Activated CD8-positive, alpha-beta T cell treated with anti-CD3 and anti-CD28 coated beads for 36 hours (primary cell): ENCODE measurements at regions not wholly inside any gene's neighbourhood (a gene's known extent, or its start where the extent isn't known, plus 50 kb on each side); places are given as distances from the start of the nearest gene placed in this dataset.

Source experiments
- ATAC-seq: fragments of 200-7000 bp; cut with Tn5 transposase; one replicate; pipeline ENCODE4 v1.10.0; 2021; ENCODE audit warnings: mild to moderate bottlenecking, moderate library complexity
- CTCF ChIA-PET: fragments of 350-600 bp; sonication (Branson Sonifier 250); formaldehyde crosslinking; loops from one replicate; lab custom pipeline; 2021; ENCODE audit warnings: antibody characterized with exemption; lab: Charles Lee
- POLR2A ChIA-PET: fragments of 350-600 bp; sonication (Branson Sonifier 250); formaldehyde crosslinking; loops from one replicate; lab custom pipeline; 2021; ENCODE audit warnings: antibody characterized with exemption; lab: Charles Lee
- DNase-seq: peaks from one replicate; pipeline ENCODE4 v3.0.0-alpha.2; 2020
- H3K27ac Mint-ChIP-seq: one replicate; pipeline ENCODE4 v1.8.0; 2021; ENCODE audit warnings: mild to moderate bottlenecking, mixed read lengths
- H3K27me3 Mint-ChIP-seq: one replicate; pipeline ENCODE4 v1.8.0; 2021; ENCODE audit warnings: mixed read lengths
- H3K36me3 Mint-ChIP-seq: one replicate; pipeline ENCODE4 v1.8.0; 2021; ENCODE audit warnings: low read depth, mixed read lengths
- H3K4me1 Mint-ChIP-seq: one replicate; pipeline ENCODE4 v1.8.0; 2021; ENCODE audit warnings: low read depth, mixed read lengths
- H3K4me3 Mint-ChIP-seq: one replicate; pipeline ENCODE4 v1.8.0; 2021; ENCODE audit warnings: mild to moderate bottlenecking, moderate library complexity, mixed read lengths
- H3K9me3 Mint-ChIP-seq: one replicate; pipeline ENCODE4 v1.8.0; 2021; ENCODE audit warnings: mixed read lengths
- intact Hi-C: fragments of 100-400 bp; cut with micrococcal nuclease; formaldehyde crosslinking; loops from one replicate; pipeline ENCODE4 v1.10.0; 2022
- TF ChIP-seq, protein P1 (sequence below): fragments of 200-600 bp; IDR thresholded peaks from one replicate; pipeline ENCODE4 v1.8.0; 2022; ENCODE audit warnings: antibody characterized with exemption, mild to moderate bottlenecking

GRCh38 chr13:40490086-40490758 is 176.2 kb downstream of the FOXO1 start:
- intact Hi-C loops, result no loop called here

GRCh38 chr13:40492511-40492910 is 173.9 kb downstream of the FOXO1 start:
- no peaks in the 10 kb centered on the region for H3K27me3 Mint-ChIP-seq
- ATAC-seq (no peak), DNase-seq (no peak)
- TF ChIP-seq, protein P1, sequence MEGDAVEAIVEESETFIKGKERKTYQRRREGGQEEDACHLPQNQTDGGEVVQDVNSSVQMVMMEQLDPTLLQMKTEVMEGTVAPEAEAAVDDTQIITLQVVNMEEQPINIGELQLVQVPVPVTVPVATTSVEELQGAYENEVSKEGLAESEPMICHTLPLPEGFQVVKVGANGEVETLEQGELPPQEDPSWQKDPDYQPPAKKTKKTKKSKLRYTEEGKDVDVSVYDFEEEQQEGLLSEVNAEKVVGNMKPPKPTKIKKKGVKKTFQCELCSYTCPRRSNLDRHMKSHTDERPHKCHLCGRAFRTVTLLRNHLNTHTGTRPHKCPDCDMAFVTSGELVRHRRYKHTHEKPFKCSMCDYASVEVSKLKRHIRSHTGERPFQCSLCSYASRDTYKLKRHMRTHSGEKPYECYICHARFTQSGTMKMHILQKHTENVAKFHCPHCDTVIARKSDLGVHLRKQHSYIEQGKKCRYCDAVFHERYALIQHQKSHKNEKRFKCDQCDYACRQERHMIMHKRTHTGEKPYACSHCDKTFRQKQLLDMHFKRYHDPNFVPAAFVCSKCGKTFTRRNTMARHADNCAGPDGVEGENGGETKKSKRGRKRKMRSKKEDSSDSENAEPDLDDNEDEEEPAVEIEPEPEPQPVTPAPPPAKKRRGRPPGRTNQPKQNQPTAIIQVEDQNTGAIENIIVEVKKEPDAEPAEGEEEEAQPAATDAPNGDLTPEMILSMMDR, result no peak
- intact Hi-C loops, result no loop called here
- ChIA-PET POLR2A (no interaction called here), CTCF (interaction anchor here (0.9 kb wide), 1 partner anchor 16 kb away, joined by 3 read pairs; no protein-coding TSS in a partner anchor)
- H3K4me1 Mint-ChIP-seq, result peaks cover 72% of the 10 kb centered on the region
- no peak overlapping the region for H3K4me3 Mint-ChIP-seq
- H3K36me3 Mint-ChIP-seq, result peaks cover 1% of the 10 kb centered on the region
- H3K9me3 Mint-ChIP-seq, result peaks cover 1% of the 10 kb centered on the region
- no peak overlapping the region for H3K27ac Mint-ChIP-seq

More at GRCh38 chr13:40490086-40490758, 176.2 kb downstream of the FOXO1 start:
- Mint-ChIP-seq H3K27me3 (no peaks in the 10 kb centered on the region), H3K4me1 (peaks cover 76% of the 10 kb centered on the region), H3K27ac (no peak overlapping the region), H3K4me3 (no peak overlapping the region), H3K9me3 (peaks cover 1% of the 10 kb centered on the region), H3K36me3 (peaks cover 1% of the 10 kb centered on the region)
- POLR2A ChIA-PET, result interaction anchor here (1.1 to 2.1 kb wide), 4 partner anchors 13 to 100 kb away, joined by 3 to 6 read pairs (median 4); no protein-coding TSS in a partner anchor
- ATAC-seq (no peak), DNase-seq (peak; percentile 70)
- TF ChIP-seq, protein P1, result no peak
- CTCF ChIA-PET, result interaction anchor here (0.6 to 1.8 kb wide), 6 partner anchors 15 to 421 kb away, joined by 3 to 4 read pairs (median 3); no protein-coding TSS in a partner anchor

DNA sequence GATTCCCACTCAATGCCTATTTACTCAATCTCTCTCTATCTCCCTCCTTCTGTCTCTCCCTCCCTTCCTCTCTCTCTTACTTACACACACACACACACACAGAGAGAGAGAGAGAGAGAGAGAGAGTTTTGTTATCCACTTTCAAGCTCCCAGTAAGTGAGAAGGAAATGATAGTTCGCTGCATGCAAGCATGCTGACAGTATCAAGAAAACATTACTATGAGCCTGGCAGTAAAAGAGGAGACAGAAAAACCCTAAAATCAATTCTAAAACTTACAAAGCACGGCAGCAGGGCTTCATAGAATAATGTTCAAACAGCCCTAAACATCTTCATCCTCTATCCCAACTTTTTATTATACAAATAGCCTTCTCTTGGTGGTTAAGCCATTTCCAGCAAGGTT is 171.9 kb downstream of the FOXO1 start:
- ChIA-PET POLR2A (interaction anchor here (0.6 to 1.3 kb wide), 6 partner anchors 9 to 87 kb away, joined by 3 to 7 read pairs (median 4); no protein-coding TSS in a partner anchor), CTCF (interaction anchor here (1.3 to 1.4 kb wide), 2 partner anchors 19 to 23 kb away, joined by 3 to 7 read pairs; no protein-coding TSS in a partner anchor)
- Mint-ChIP-seq H3K4me3 (peak overlapping the region; percentile 52), H3K27me3 (no peaks in the 10 kb centered on the region), H3K9me3 (no peaks in the 10 kb centered on the region), H3K27ac (peak overlapping the region; percentile 86), H3K36me3 (no peaks in the 10 kb centered on the region), H3K4me1 (peaks cover 70% of the 10 kb centered on the region)
- TF ChIP-seq, protein P1, result no peak
- intact Hi-C loops, result no loop called here
- DNase-seq (no peak), ATAC-seq (peak; percentile 45)

DNA sequence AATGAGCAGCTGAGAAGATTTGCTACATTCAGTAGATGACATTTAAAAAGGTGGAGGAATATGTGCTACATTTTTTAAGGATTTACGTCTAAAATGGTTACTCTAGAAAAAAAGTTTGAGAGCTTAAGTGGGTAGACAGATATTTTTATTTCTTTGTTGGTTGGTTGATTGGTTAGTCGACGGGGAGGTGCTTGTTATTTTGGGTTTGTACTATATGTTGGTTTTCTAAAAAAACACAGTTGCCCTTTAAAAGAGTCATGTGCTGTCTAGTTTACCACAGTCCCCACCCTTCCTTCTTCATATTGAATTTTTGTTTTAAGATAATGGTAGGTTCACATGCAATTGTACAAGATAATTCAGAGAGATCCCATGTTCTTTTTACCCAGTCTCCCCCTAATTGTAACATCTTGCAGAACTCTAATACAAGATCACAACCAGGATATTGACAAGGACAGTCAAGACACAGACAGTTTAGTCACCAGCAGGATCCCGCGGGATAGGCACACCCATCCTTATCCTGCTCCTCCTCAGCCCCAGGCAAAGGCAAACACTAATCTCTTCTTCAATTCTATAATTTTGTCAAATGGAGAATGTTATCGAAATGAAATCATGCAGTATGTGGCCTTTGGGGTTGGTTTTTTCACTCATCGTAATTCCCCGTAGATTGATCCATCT is 171.4 kb downstream of the FOXO1 start:
- peak overlapping the region; percentile 52 for H3K4me3 Mint-ChIP-seq
- ChIA-PET CTCF (interaction anchor here (1.3 kb wide), 1 partner anchor 19 kb away, joined by 7 read pairs; no protein-coding TSS in a partner anchor), POLR2A (interaction anchor here (0.6 to 1.6 kb wide), 7 partner anchors 9 to 88 kb away, joined by 3 to 7 read pairs (median 4); no protein-coding TSS in a partner anchor)
- intact Hi-C loops, result no loop called here
- H3K4me1 Mint-ChIP-seq, result peaks cover 64% of the 10 kb centered on the region
- TF ChIP-seq, protein P1, result no peak
- peak overlapping the region; percentile 86 for H3K27ac Mint-ChIP-seq
- ATAC-seq (no peak), DNase-seq (no peak)
- no peaks in the 10 kb centered on the region for H3K36me3 Mint-ChIP-seq
- no peaks in the 10 kb centered on the region for H3K27me3 Mint-ChIP-seq
- no peaks in the 10 kb centered on the region for H3K9me3 Mint-ChIP-seq
